ENCODE measurements at regions not wholly inside any gene's neighbourhood (a gene's known extent, or its start where the extent isn't known, plus 50 kb on each side); places are given as distances from the start of the nearest gene placed in this dataset.

DNA sequence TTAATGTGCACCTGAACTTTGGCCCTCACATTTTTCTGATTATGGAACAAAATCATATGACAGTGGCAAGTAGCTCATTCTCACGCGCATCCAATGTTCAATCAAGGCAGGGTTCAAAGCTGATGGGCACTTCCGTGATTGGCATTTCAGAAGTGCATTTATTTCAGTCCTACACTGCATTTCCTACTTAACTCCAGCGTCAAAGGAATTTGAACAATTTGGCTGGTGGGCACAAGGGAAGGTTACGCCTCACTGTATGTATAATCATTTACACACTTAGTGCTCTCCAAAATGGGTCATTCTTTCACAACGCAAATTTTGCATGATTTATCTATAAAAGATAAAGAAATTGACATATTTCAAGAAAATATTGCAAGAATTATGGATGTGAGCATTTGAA is 167.9 kb upstream of the VLDLR start:
- no peak for ATAC-seq (ENCODE audit: low read depth)
- no TSS peak for BruUV-seq (replicated peaks)
- no peak overlapping the region for H3K56ac ChIP-seq (ENCODE audit: extremely low read depth, insufficient read depth, low read length)
- no peak overlapping the region for H2BK5ac ChIP-seq (ENCODE audit: low read depth, low read length, poor library complexity, severe bottlenecking)
- H3K79me1 ChIP-seq (ENCODE audit: low read depth in 1 of 2, low read length in 2 of 2), result no peaks in the 10 kb centered on the region
- intact Hi-C loops (cut with micrococcal nuclease), result no loop called here
- no peak overlapping the region for H4K91ac ChIP-seq (ENCODE audit: insufficient read depth, low read depth, low read length)
- no peaks in the 10 kb centered on the region for H4K20me1 ChIP-seq (ENCODE audit: insufficient read depth, low read length)
- H3K4ac ChIP-seq (ENCODE audit: low read depth, low read length), result no peak overlapping the region
- H3K36me3 ChIP-seq (ENCODE audit: control insufficient read depth, insufficient read depth, low read length), result no peaks in the 10 kb centered on the region
- no CpG with 5 or more reads among the region's 6 CpGs for WGBS, 2 experiments (ENCODE audit: extremely low coverage in 2 of 2, insufficient read length in 1 of 2)
- TF ChIP-seq POLR2A (IDR thresholded peaks at IDR 0.05; ENCODE audit: low read depth, low read length) (no peak), RCOR1 (IDR thresholded peaks at IDR 0.05; ENCODE audit: insufficient replicate concordance, low read length) (no peak), FOS (IDR thresholded peaks at IDR 0.05; ENCODE audit: low read depth, low read length) (no peak), MXI1 (IDR thresholded peaks at IDR 0.05; ENCODE audit: borderline replicate concordance, low read depth, low read length) (no peak), BHLHE40 (IDR thresholded peaks at IDR 0.05; ENCODE audit: low read depth, low read length) (no peak), MAFK (IDR thresholded peaks at IDR 0.05; ENCODE audit: low read depth, low read length) (no peak), RFX5 (IDR thresholded peaks at IDR 0.05; ENCODE audit: low read depth, low read length) (no peak), NFE2L2 (IDR thresholded peaks at IDR 0.05; ENCODE audit: low read depth, low read length) (no peak), SMC3 (IDR thresholded peaks at IDR 0.05; ENCODE audit: low read depth, low read length) (no peak), CHD1 (IDR thresholded peaks at IDR 0.05; ENCODE audit: low read depth, low read length) (no peak), CEBPB (IDR thresholded peaks at IDR 0.05; ENCODE audit: low read depth, low read length) (no peak), RAD21 (IDR thresholded peaks at IDR 0.05; ENCODE audit: low read length) (no peak), MAZ (IDR thresholded peaks at IDR 0.05; ENCODE audit: borderline replicate concordance, low read depth, low read length) (no peak)
- TF ChIP-seq, protein P1, sequence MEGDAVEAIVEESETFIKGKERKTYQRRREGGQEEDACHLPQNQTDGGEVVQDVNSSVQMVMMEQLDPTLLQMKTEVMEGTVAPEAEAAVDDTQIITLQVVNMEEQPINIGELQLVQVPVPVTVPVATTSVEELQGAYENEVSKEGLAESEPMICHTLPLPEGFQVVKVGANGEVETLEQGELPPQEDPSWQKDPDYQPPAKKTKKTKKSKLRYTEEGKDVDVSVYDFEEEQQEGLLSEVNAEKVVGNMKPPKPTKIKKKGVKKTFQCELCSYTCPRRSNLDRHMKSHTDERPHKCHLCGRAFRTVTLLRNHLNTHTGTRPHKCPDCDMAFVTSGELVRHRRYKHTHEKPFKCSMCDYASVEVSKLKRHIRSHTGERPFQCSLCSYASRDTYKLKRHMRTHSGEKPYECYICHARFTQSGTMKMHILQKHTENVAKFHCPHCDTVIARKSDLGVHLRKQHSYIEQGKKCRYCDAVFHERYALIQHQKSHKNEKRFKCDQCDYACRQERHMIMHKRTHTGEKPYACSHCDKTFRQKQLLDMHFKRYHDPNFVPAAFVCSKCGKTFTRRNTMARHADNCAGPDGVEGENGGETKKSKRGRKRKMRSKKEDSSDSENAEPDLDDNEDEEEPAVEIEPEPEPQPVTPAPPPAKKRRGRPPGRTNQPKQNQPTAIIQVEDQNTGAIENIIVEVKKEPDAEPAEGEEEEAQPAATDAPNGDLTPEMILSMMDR (conservative IDR thresholded peaks at IDR 0.05; ENCODE audit: low read depth, low read length), result no peak
- TF ChIP-seq, protein P2, sequence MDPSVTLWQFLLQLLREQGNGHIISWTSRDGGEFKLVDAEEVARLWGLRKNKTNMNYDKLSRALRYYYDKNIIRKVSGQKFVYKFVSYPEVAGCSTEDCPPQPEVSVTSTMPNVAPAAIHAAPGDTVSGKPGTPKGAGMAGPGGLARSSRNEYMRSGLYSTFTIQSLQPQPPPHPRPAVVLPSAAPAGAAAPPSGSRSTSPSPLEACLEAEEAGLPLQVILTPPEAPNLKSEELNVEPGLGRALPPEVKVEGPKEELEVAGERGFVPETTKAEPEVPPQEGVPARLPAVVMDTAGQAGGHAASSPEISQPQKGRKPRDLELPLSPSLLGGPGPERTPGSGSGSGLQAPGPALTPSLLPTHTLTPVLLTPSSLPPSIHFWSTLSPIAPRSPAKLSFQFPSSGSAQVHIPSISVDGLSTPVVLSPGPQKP (IDR thresholded peaks at IDR 0.05; ENCODE audit: borderline replicate concordance, low read depth, low read length), result no peak
- TF ChIP-seq, protein P3, sequence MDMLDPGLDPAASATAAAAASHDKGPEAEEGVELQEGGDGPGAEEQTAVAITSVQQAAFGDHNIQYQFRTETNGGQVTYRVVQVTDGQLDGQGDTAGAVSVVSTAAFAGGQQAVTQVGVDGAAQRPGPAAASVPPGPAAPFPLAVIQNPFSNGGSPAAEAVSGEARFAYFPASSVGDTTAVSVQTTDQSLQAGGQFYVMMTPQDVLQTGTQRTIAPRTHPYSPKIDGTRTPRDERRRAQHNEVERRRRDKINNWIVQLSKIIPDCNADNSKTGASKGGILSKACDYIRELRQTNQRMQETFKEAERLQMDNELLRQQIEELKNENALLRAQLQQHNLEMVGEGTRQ (IDR thresholded peaks at IDR 0.05; ENCODE audit: low read depth, low read length), result no peak
- ChIA-PET POLR2A (ENCODE audit: unreplicated experiment) (no interaction called here), CTCF (no interaction called here)
- in situ Hi-C loops (cut with MboI; ENCODE audit: low sequenced_read_pairs), result no loop called here
- no peak overlapping the region for H4K8ac ChIP-seq (ENCODE audit: low read depth in 2 of 2, low read length in 2 of 2)
- H2AFZ ChIP-seq (replicated peaks; ENCODE audit: low read length, poor library complexity), result no peak overlapping the region
- H2AK5ac ChIP-seq (ENCODE audit: low read depth, low read length), result no peak overlapping the region
- no peak for DNase-seq
- no peak overlapping the region for H2BK20ac ChIP-seq (ENCODE audit: low read depth, low read length)
- no peak overlapping the region for H3K18ac ChIP-seq (ENCODE audit: low read depth, low read length)
- no peak overlapping the region for H2BK120ac ChIP-seq (ENCODE audit: low read depth, low read length)
- no peak overlapping the region for H3K14ac ChIP-seq (replicated peaks; ENCODE audit: low read depth, low read length)
- H2BK15ac ChIP-seq (ENCODE audit: low read depth, low read length), result no peak overlapping the region
- H2AK9ac ChIP-seq (replicated peaks; ENCODE audit: low read depth, low read length, poor library complexity), result no peak overlapping the region
- no peaks in the 10 kb centered on the region for H3K27me3 ChIP-seq (ENCODE audit: control insufficient read depth, insufficient read depth, low read length)
- H3K9me3 ChIP-seq (ENCODE audit: control insufficient read depth, insufficient read depth, low read length), result no peaks in the 10 kb centered on the region
- H3K23ac ChIP-seq (ENCODE audit: low read depth, low read length), result no peak overlapping the region
- dilution Hi-C loops (cut with HindIII; ENCODE audit: low sequenced_read_pairs, unreplicated experiment), result no loop called here
- no peak overlapping the region for H3K27ac ChIP-seq (ENCODE audit: insufficient read depth, low read length)
- H3K9ac ChIP-seq (ENCODE audit: low read depth, low read length), result no peak overlapping the region
- no peak overlapping the region for H3K4me3 ChIP-seq (ENCODE audit: insufficient read depth, low read depth, low read length)
- no peaks in the 10 kb centered on the region for H3K4me1 ChIP-seq (ENCODE audit: control insufficient read depth, insufficient read depth, low read length)
- no peaks in the 10 kb centered on the region for H3K9me1 ChIP-seq (ENCODE audit: insufficient read depth, low read length)
- H3K4me2 ChIP-seq (ENCODE audit: low read depth, low read length), result no peak overlapping the region
- no peak overlapping the region for H4K5ac ChIP-seq (ENCODE audit: low read depth, low read length)

Measured in IMR-90 (cell line).